Lower lobe of right lung (tissue), 2 donors: ENCODE measurements at regions not wholly inside any gene's neighbourhood (a gene's known extent, or its start where the extent isn't known, plus 50 kb on each side); places are given as distances from the start of the nearest gene placed in this dataset.

ENCODE experiments used
- ATAC-seq, 2 donors: fragments of 200-7000 bp; cut with Tn5 transposase; one replicate each; pipeline ENCODE4 v1.9.1; 2020 to 2022; ENCODE audit warnings: mild to moderate bottlenecking in 2 of 2, moderate library complexity in 2 of 2
- DNase-seq: peaks from one replicate; pipeline ENCODE4 v3.0.0-alpha.2; 2020
- H3K27ac ChIP-seq: fragments of 200-600 bp; one replicate; pipeline ENCODE4 v1.8.0; 2022
- H3K27me3 ChIP-seq: fragments of 200-600 bp; one replicate; pipeline ENCODE4 v1.8.0; 2022; ENCODE audit warnings: low read depth
- H3K36me3 ChIP-seq: fragments of 200-600 bp; one replicate; pipeline ENCODE4 v1.8.0; 2022; ENCODE audit warnings: mild to moderate bottlenecking
- H3K4me1 ChIP-seq: fragments of 200-600 bp; one replicate; pipeline ENCODE4 v1.8.0; 2022
- H3K4me3 ChIP-seq: fragments of 200-600 bp; one replicate; pipeline ENCODE4 v1.8.0; 2022; ENCODE audit warnings: mild to moderate bottlenecking
- H3K9me3 ChIP-seq: fragments of 200-600 bp; one replicate; pipeline ENCODE4 v1.8.0; 2022
- CTCF ChIP-seq: fragments of 200-600 bp; IDR thresholded peaks from one replicate; pipeline ENCODE4 v1.8.0; 2022; ENCODE audit warnings: antibody characterized with exemption, mild to moderate bottlenecking
- intact Hi-C: fragments of 100-400 bp; cut with DNase I; formaldehyde crosslinking; loops from one replicate; pipeline ENCODE4 v1.11.0; 2022
- donor health status: DM: no; HTN: yes; CAD: no; lungs with severe emphysema.

DNA sequence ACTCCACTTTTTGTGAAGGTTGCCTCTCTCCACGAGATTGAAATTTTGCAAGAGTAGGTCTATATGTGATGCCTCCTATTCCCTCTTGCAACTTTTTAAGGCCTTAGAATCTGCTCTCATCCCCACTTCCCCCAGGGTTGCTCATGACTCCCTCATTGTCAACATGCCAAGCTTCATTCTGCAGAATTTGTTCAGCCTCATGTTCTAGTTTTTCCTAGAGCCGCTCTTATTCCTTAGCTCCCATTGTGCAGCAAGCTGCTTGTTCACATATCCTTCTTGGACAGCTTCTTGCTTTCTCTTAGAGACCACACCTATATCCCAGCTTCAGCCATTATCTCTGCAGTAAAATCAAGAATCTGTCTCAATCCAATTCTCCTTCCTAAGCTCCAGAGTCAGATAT is 82.4 kb downstream of the CNGA2 start:
- intact Hi-C loops: no loop called here
- ATAC-seq (no peak), DNase-seq (no peak)
- no peak for TF ChIP-seq CTCF
- no peak overlapping the region for H3K4me3 ChIP-seq
- H3K27me3 ChIP-seq: no peaks in the 10 kb centered on the region
- no peak overlapping the region for H3K27ac ChIP-seq
- no peaks in the 10 kb centered on the region for H3K36me3 ChIP-seq
- H3K4me1 ChIP-seq: no peaks in the 10 kb centered on the region
- no peaks in the 10 kb centered on the region for H3K9me3 ChIP-seq

- DNase-seq (no peak), ATAC-seq (no peak)
- H3K9me3 ChIP-seq: no peaks in the 10 kb centered on the region
- no peak overlapping the region for H3K27ac ChIP-seq
- intact Hi-C loops: no loop called here
- H3K36me3 ChIP-seq: no peaks in the 10 kb centered on the region
- TF ChIP-seq CTCF: no peak
- H3K4me3 ChIP-seq: no peak overlapping the region
- H3K27me3 ChIP-seq: no peaks in the 10 kb centered on the region
- H3K4me1 ChIP-seq: no peaks in the 10 kb centered on the region
Measured at GRCh38 chrX:151818828-151819227, 84.3 kb downstream of the CNGA2 start.

GRCh38 chrX:151821226-151821625 is 86.7 kb downstream of the CNGA2 start:
- no peak overlapping the region for H3K4me3 ChIP-seq
- intact Hi-C loops: no loop called here
- no peak for DNase-seq
- no peak for ATAC-seq
- H3K27ac ChIP-seq: no peak overlapping the region
- no peaks in the 10 kb centered on the region for H3K36me3 ChIP-seq
- H3K27me3 ChIP-seq: no peaks in the 10 kb centered on the region
- no peaks in the 10 kb centered on the region for H3K4me1 ChIP-seq
- TF ChIP-seq CTCF: no peak
- no peaks in the 10 kb centered on the region for H3K9me3 ChIP-seq

DNA sequence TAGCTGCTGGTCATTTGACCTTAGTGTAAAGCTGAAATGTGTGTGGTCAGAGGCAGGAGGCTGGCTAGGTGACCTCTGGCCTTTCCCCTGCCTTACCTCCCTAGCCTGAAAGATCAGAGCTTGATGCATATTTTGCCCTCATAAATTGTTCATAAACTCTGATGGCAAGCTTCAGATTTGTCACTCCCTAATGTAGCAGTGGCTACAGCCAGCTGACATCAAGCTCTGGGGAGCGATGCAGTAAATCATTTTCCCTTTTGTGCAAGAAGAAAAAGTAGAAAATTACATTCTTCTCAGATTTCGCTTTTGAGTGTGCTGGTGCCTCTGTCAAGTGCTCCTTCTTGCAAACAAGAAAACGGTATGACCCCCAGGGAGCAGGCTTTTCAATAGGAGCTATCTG is 87.7 kb upstream of the MAGEA4 start:
- DNase-seq (no peak), ATAC-seq (no peak)
- TF ChIP-seq CTCF: no peak
- no peaks in the 10 kb centered on the region for H3K36me3 ChIP-seq
- no peak overlapping the region for H3K4me3 ChIP-seq
- H3K27me3 ChIP-seq: no peaks in the 10 kb centered on the region
- H3K27ac ChIP-seq: no peak overlapping the region
- H3K4me1 ChIP-seq: no peaks in the 10 kb centered on the region
- no peaks in the 10 kb centered on the region for H3K9me3 ChIP-seq
- intact Hi-C loops: no loop called here

- no peaks in the 10 kb centered on the region for H3K9me3 ChIP-seq
- TF ChIP-seq CTCF: no peak
- H3K4me1 ChIP-seq: no peaks in the 10 kb centered on the region
- no peak overlapping the region for H3K27ac ChIP-seq
- H3K27me3 ChIP-seq: no peaks in the 10 kb centered on the region
- peak; percentile 38 to 43 for ATAC-seq
- no peak overlapping the region for H3K4me3 ChIP-seq
- no peaks in the 10 kb centered on the region for H3K36me3 ChIP-seq
- intact Hi-C loops: no loop called here
- DNase-seq: no peak
Measured at GRCh38 chrX:151825925-151826485, 86.7 kb upstream of the MAGEA4 start.
